HEK293 (cell line): ENCODE measurements at regions not wholly inside any gene's neighbourhood (a gene's known extent, or its start where the extent isn't known, plus 50 kb on each side); places are given as distances from the start of the nearest gene placed in this dataset.

Experiments used
- CTCF ChIA-PET: fragments of 350-600 bp; formaldehyde crosslinking; extraction: SDS; loops from one replicate; lab custom pipeline; 2021; ENCODE audit warnings: antibody characterized with exemption; lab: Yijun Ruan, JAX
- POLR2A ChIA-PET: fragments of 300-600 bp; formaldehyde crosslinking; extraction: SDS; loops from one replicate; lab custom pipeline; 2020; ENCODE audit warnings: antibody characterized with exemption, inconsistent platforms; lab: Yijun Ruan, JAX
- H3K27ac ChIP-seq: fragments of 200-500 bp; sonication (Bioruptor generic); 2 replicates; pipeline ENCODE4 v1.5.1; 2014; ENCODE audit warnings: low read depth, low read length, control low read depth, inconsistent platforms; ENCODE audit errors: extremely low read depth
- H3K36me3 ChIP-seq, 2 experiments: fragments of 200-500 bp in 1 of 2; sonication (Bioruptor generic) in 1 of 2; 1 replicate in 1 of 2; 2 replicates in 1 of 2; pipeline ENCODE4 v1.5.1; 2014 to 2017; ENCODE audit warnings: inconsistent platforms in 2 of 2, low read length in 2 of 2; ENCODE audit not compliant: control insufficient read depth in 2 of 2, insufficient read depth in 1 of 2
- H3K4me1 ChIP-seq: fragments of 200-500 bp; sonication (Bioruptor generic); 2 replicates; pipeline ENCODE4 v1.5.1; 2014; ENCODE audit warnings: mild to moderate bottlenecking, low read length, inconsistent platforms; ENCODE audit not compliant: control insufficient read depth, insufficient read depth
- H3K4me3 ChIP-seq: 2 replicates; pipeline ENCODE4 v1.5.1; 2011; ENCODE audit warnings: low read depth, mild to moderate bottlenecking, control low read depth, low read length, moderate library complexity
- H3K9me3 ChIP-seq: fragments of 200-500 bp; sonication (Bioruptor generic); 2 replicates; pipeline ENCODE4 v1.5.1; 2014; ENCODE audit warnings: low read depth, low read length, inconsistent platforms; ENCODE audit not compliant: control insufficient read depth, insufficient read depth
- AEBP2 ChIP-seq: fragments of 450-650 bp; formaldehyde crosslinking; IDR thresholded peaks from 2 replicates; pipeline ENCODE4 v1.5.1; 2016; ENCODE audit warnings: missing biosample characterization, missing genetic modification characterization, borderline replicate concordance
- GFI1B ChIP-seq: fragments of 450-650 bp; formaldehyde crosslinking; IDR thresholded peaks from 2 replicates; pipeline ENCODE4 v1.5.1; 2016; ENCODE audit warnings: missing biosample characterization, missing genetic modification characterization
- HIC1 ChIP-seq: fragments of 450-650 bp; formaldehyde crosslinking; IDR thresholded peaks from 2 replicates; pipeline ENCODE4 v1.5.1; 2016; ENCODE audit warnings: missing biosample characterization, missing genetic modification characterization
- HOXD13 ChIP-seq: sonication (generic); formaldehyde crosslinking; IDR thresholded peaks from 2 replicates; pipeline ENCODE4 v1.8.0; 2022; ENCODE audit warnings: missing genetic modification reagents, borderline replicate concordance
- KLF9 ChIP-seq: fragments of 450-650 bp; formaldehyde crosslinking; IDR thresholded peaks from 2 replicates; pipeline ENCODE4 v1.5.1; 2016; ENCODE audit warnings: missing biosample characterization, missing genetic modification characterization, low read depth
- MEIS1 ChIP-seq: sonication (generic); formaldehyde crosslinking; IDR thresholded peaks from 2 replicates; pipeline ENCODE4 v1.8.1; 2022; ENCODE audit warnings: missing genetic modification reagents, mild to moderate bottlenecking, borderline replicate concordance
- PRDM10 ChIP-seq: fragments of 450-650 bp; formaldehyde crosslinking; IDR thresholded peaks from 2 replicates; pipeline ENCODE4 v1.5.1; 2016; ENCODE audit warnings: missing biosample characterization, missing genetic modification characterization
- SP7 ChIP-seq: fragments of 450-650 bp; formaldehyde crosslinking; IDR thresholded peaks from 2 replicates; pipeline ENCODE4 v1.5.1; 2016; ENCODE audit warnings: missing biosample characterization, missing genetic modification characterization
- ZBTB17 ChIP-seq: fragments of 450-650 bp; formaldehyde crosslinking; IDR thresholded peaks from 2 replicates; pipeline ENCODE4 v1.5.1; 2016; ENCODE audit warnings: missing biosample characterization, missing genetic modification characterization
- ZBTB20 ChIP-seq: fragments of 450-650 bp; formaldehyde crosslinking; IDR thresholded peaks from 2 replicates; pipeline ENCODE4 v1.5.1; 2016; ENCODE audit warnings: missing biosample characterization, missing genetic modification characterization
- ZBTB7A ChIP-seq: fragments of 450-650 bp; formaldehyde crosslinking; IDR thresholded peaks from 2 replicates; pipeline ENCODE4 v1.5.1; 2016; ENCODE audit warnings: low read depth, missing biosample characterization, missing genetic modification characterization
- ZFHX2 ChIP-seq: fragments of 450-650 bp; formaldehyde crosslinking; conservative IDR thresholded peaks from 2 replicates; pipeline ENCODE4 v1.5.1; 2016; ENCODE audit warnings: missing biosample characterization, missing genetic modification characterization
- ZNF146 ChIP-seq: fragments of 450-650 bp; formaldehyde crosslinking; IDR thresholded peaks from 2 replicates; pipeline ENCODE4 v1.5.1; 2016; ENCODE audit warnings: missing biosample characterization, missing genetic modification characterization
- ZNF280C ChIP-seq: fragments of 450-650 bp; formaldehyde crosslinking; IDR thresholded peaks from 2 replicates; pipeline ENCODE4 v1.5.1; 2016; ENCODE audit warnings: missing biosample characterization, missing genetic modification characterization
- ZNF362 ChIP-seq: fragments of 450-650 bp; formaldehyde crosslinking; IDR thresholded peaks from 2 replicates; pipeline ENCODE4 v1.5.1; 2016; ENCODE audit warnings: missing biosample characterization, missing genetic modification characterization
- ZNF404 ChIP-seq: fragments of 450-650 bp; formaldehyde crosslinking; IDR thresholded peaks from 2 replicates; pipeline ENCODE4 v1.5.1; 2017; ENCODE audit warnings: missing biosample characterization, missing genetic modification characterization
- ZNF433 ChIP-seq: fragments of 450-650 bp; formaldehyde crosslinking; IDR thresholded peaks from 2 replicates; pipeline ENCODE4 v1.5.1; 2016; ENCODE audit warnings: missing biosample characterization, missing genetic modification characterization, low read depth
- ZNF548 ChIP-seq: fragments of 450-650 bp; formaldehyde crosslinking; IDR thresholded peaks from 2 replicates; pipeline ENCODE4 v1.5.1; 2016; ENCODE audit warnings: missing biosample characterization, missing genetic modification characterization
- ZNF561 ChIP-seq: fragments of 450-650 bp; IDR thresholded peaks from 2 replicates; pipeline ENCODE4 v1.5.1; 2018; ENCODE audit warnings: missing biosample characterization, missing genetic modification characterization, borderline replicate concordance
- ZNF654 ChIP-seq: fragments of 450-650 bp; formaldehyde crosslinking; IDR thresholded peaks from 2 replicates; pipeline ENCODE4 v1.5.1; 2016; ENCODE audit warnings: low read depth, missing biosample characterization, missing genetic modification characterization
- ZNF692 ChIP-seq: fragments of 450-650 bp; formaldehyde crosslinking; IDR thresholded peaks from 2 replicates; pipeline ENCODE4 v1.5.1; 2016; ENCODE audit warnings: missing biosample characterization, missing genetic modification characterization
- ZXDB ChIP-seq: fragments of 450-650 bp; formaldehyde crosslinking; IDR thresholded peaks from 2 replicates; pipeline ENCODE4 v1.5.1; 2016; ENCODE audit warnings: missing biosample characterization, missing genetic modification characterization

- TF ChIP-seq ZNF280C (tag by site-specific recombination): no peak
- TF ChIP-seq ZNF404: no peak
- peak; percentile 50; the same call in 1 of the 2 replicates for TF ChIP-seq GFI1B (tag by site-specific recombination)
- TF ChIP-seq ZNF692 (tag by site-specific recombination): no peak
- TF ChIP-seq HOXD13 (CRISPR knock-in tag): peak; percentile 37; the same call in 1 of the 2 replicates
- no peak for TF ChIP-seq ZBTB17 (tag by site-specific recombination)
- TF ChIP-seq HIC1 (tag by site-specific recombination): peak; percentile 42; the same call in 1 of the 2 replicates
- TF ChIP-seq KLF9: no peak
- 0 out of 2 replicates have a peak, but pooled peaks have one; percentile 30 for TF ChIP-seq ZXDB (tag by site-specific recombination)
- TF ChIP-seq ZBTB7A: no peak
- TF ChIP-seq, all 188 proteins: peak for 9
These were observed 496.0 kb upstream of the MARCKS start (continued) for GRCh38 chr6:113361014-113361645.

- H3K36me3 ChIP-seq: no peaks in the 10 kb centered on the region
- no peak overlapping the region; the same call in 1 of the 2 replicates for H3K27ac ChIP-seq
- H3K4me1 ChIP-seq: peaks cover 17% of the 10 kb centered on the region
- H3K4me3 ChIP-seq: no peak overlapping the region
- CTCF ChIA-PET: interaction anchor here (0.5 to 1.4 kb wide), 2 partner anchors 50 to 56 kb away, joined by 4 to 5 read pairs; no protein-coding TSS in a partner anchor
- POLR2A ChIA-PET: interaction anchor here (0.6 to 1.5 kb wide), 3 partner anchors 81 to 518 kb away, joined by 3 to 13 read pairs (median 6); no protein-coding TSS in a partner anchor
- no peaks in the 10 kb centered on the region for H3K9me3 ChIP-seq
- TF ChIP-seq ZNF654 (tag by site-specific recombination) (0 out of 2 replicates have a peak, but pooled peaks have one; percentile 5), ZNF362 (no peak), ZFHX2 (tag by site-specific recombination) (peak; percentile 47), PRDM10 (tag by site-specific recombination) (peak; percentile 68), ZNF548 (tag by site-specific recombination) (no peak), ZNF433 (tag by site-specific recombination) (no peak), AEBP2 (tag by site-specific recombination) (no peak), ZBTB20 (0 out of 2 replicates have a peak, but pooled peaks have one; percentile 28), ZNF146 (tag by site-specific recombination) (no peak), ZNF561 (tag by site-specific recombination) (0 out of 2 replicates have a peak, but pooled peaks have one; percentile 29), MEIS1 (CRISPR knock-in tag) (no peak), SP7 (0 out of 2 replicates have a peak, but pooled peaks have one; percentile 28)
These were observed 494.7 kb upstream of the MARCKS start for GRCh38 chr6:113362301-113363047.
